Transverse colon (tissue), 4 donors: ENCODE measurements at regions not wholly inside any gene's neighbourhood (a gene's known extent, or its start where the extent isn't known, plus 50 kb on each side); places are given as distances from the start of the nearest gene placed in this dataset.

Source experiments
- DNase-seq: peaks from one replicate; pipeline ENCODE4 v3.0.0-alpha.2; 2019
- H3K27ac ChIP-seq, 4 donors: fragments of 200-600 bp; sonication (generic); 2 replicates each; pipeline ENCODE4 v1.5.1; 2016 to 2018; ENCODE audit warnings: inconsistent platforms in 4 of 4
- H3K27me3 ChIP-seq: fragments of 200-600 bp; sonication (generic); 2 replicates; pipeline ENCODE4 v1.5.1; 2017; ENCODE audit warnings: inconsistent platforms
- H3K36me3 ChIP-seq, 4 donors: fragments of 200-600 bp; sonication (generic); 2 replicates each; pipeline ENCODE4 v1.5.1; 2017 to 2019; ENCODE audit warnings: inconsistent platforms in 4 of 4
- H3K4me1 ChIP-seq, 4 donors: fragments of 200-600 bp; sonication (generic); 2 replicates each; pipeline ENCODE4 v1.5.1; 2017 to 2020; ENCODE audit warnings: inconsistent platforms in 4 of 4
- H3K4me3 ChIP-seq, 4 donors: fragments of 200-600 bp; sonication (generic); 1 replicate in 1 of 4; 2 replicates in 3 of 4; pipeline versions ENCODE4 v1.5.1 to v1.6.1; 2017 to 2019; ENCODE audit warnings: inconsistent platforms in 4 of 4
- H3K9me3 ChIP-seq, 2 donors: fragments of 200-600 bp; sonication (generic); 2 replicates each; pipeline ENCODE4 v1.5.1; 2017 to 2019; ENCODE audit warnings: inconsistent platforms in 2 of 2
- CTCF ChIP-seq, 5 experiments: fragments of 200-600 bp in 3 of 5; fragments of 450-650 bp in 2 of 5; sonication (generic) in 3 of 5; IDR thresholded peaks; 1 replicate in 2 of 5; 2 replicates in 3 of 5; pipeline ENCODE4 v1.5.1; 2016 to 2017; ENCODE audit warnings: antibody characterized with exemption in 5 of 5, inconsistent platforms in 3 of 5, mild to moderate bottlenecking in 2 of 5, moderate library complexity in 1 of 5
- EP300 ChIP-seq: sonication (generic); formaldehyde crosslinking; IDR thresholded peaks from one replicate; pipeline ENCODE4 v1.6.1; 2017; ENCODE audit warnings: antibody characterized with exemption, low read depth
- POLR2A ChIP-seq: fragments of 450-650 bp; IDR thresholded peaks from one replicate; pipeline ENCODE4 v1.6.1; 2016; ENCODE audit warnings: antibody characterized with exemption, mild to moderate bottlenecking, moderate library complexity
- POLR2AphosphoS5 ChIP-seq, 3 donors: sonication (generic); formaldehyde crosslinking; IDR thresholded peaks; one replicate each; pipeline ENCODE4 v1.6.1; 2016; ENCODE audit warnings: antibody characterized with exemption in 3 of 3
- WGBS, 2 donors: methylation state at CpG; one replicate each; pipeline ENCODE4 v1.1.5; 2018; ENCODE audit warnings: low coverage in 1 of 2; 5-methylcytosine and 5-hydroxymethylcytosine counted together
- in situ Hi-C, 4 donors: fragments of 200-750 bp; cut with MboI; loops; one replicate each; pipeline versions ENCODE4 v1.15.0 to v1.15.1; 2017; ENCODE audit warnings: low sequenced_read_pairs in 3 of 4, low pct_ligation_motif_present in 1 of 4, low pct_unique_long_range_greater_than_20kb in 1 of 4
- intact Hi-C: fragments of 100-400 bp; cut with DNase I; formaldehyde crosslinking; loops from one replicate; pipeline ENCODE4 v1.15.1; 2023; ENCODE audit warnings: low total_unique reads

DNA sequence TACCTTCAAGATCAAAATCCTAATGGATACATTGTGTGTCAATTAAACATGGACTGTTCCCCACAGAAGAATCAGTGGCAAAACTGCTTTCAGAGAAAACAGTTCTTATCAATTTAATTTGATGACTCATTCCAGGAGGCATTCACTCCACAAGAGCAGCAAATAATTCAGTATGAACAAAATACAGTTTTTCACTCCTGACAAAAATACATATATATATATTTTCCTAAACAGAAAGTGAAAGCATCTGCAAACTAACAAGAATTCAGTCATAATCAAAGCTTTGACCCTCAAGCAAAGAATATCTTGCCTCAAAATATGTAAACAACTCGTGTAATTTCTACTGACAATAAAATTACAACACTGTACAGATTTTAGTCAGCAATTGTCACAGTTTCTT is 685.1 kb upstream of the SLC8A1 start:
- WGBS, 2 donors = 3 to 21% methylated on average over 1 of the region's 1 CpG
- TF ChIP-seq CTCF (IDR thresholded peaks at IDR 0.05) = no peak
- no peak for TF ChIP-seq EP300
- no peak for TF ChIP-seq POLR2AphosphoS5 (IDR thresholded peaks at IDR 0.05)
- TF ChIP-seq POLR2A = no peak
- no peaks in the 10 kb centered on the region for H3K27me3 ChIP-seq
- H3K4me3 ChIP-seq = no peak overlapping the region
- H3K4me1 ChIP-seq = no peaks in the 10 kb centered on the region
- no peaks in the 10 kb centered on the region for H3K9me3 ChIP-seq
- in situ Hi-C loops = no loop called here
- no peaks in the 10 kb centered on the region for H3K36me3 ChIP-seq
- intact Hi-C loops = no loop called here
- no peak overlapping the region for H3K27ac ChIP-seq
- no peak for DNase-seq

DNA sequence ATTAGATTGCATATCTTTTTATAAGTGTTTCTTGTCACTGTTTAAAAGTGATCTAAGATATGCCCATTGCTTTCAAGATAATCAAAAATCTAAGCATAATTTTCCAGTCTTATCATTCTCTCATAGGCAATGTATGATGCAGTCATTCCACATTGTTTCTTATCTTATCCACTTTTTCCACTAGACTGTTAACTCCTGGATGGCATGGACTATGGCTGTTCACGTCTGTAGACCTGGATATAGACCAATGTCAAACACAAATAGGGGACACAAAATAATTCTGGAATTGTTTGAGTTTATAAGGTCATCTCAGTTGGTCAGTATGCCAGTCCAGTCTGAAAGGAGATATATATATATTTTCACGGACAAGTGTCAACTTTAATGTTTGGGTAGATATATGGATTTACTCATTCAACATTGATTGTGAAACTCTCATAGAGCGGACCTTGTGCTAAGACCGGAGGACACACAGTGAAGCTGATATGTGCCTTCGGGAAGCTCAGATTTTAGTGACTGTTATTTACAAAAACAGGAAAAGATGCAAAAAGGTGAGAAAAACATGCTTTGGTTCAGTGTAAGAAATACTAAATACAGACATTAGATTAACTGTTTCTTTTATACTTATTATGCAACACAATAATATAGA is 689.4 kb upstream of the SLC8A1 start:
- H3K27me3 ChIP-seq = no peaks in the 10 kb centered on the region
- no peaks in the 10 kb centered on the region for H3K9me3 ChIP-seq
- H3K27ac ChIP-seq = no peak overlapping the region
- no peaks in the 10 kb centered on the region for H3K36me3 ChIP-seq
- no peaks in the 10 kb centered on the region for H3K4me1 ChIP-seq
- in situ Hi-C loops = no loop called here
- H3K4me3 ChIP-seq = no peak overlapping the region
- intact Hi-C loops = no loop called here
- 84% methylated on average over 4 to 5 of the region's 5 CpGs for WGBS, 2 donors
- TF ChIP-seq POLR2AphosphoS5 (IDR thresholded peaks at IDR 0.05) = no peak
- TF ChIP-seq POLR2A = no peak
- no peak for TF ChIP-seq CTCF (IDR thresholded peaks at IDR 0.05)
- no peak for TF ChIP-seq EP300
- no peak for DNase-seq

- Histone ChIP-seq H3K9me3 (no peaks in the 10 kb centered on the region), H3K4me1 (no peaks in the 10 kb centered on the region), H3K36me3 (no peaks in the 10 kb centered on the region), H3K4me3 (no peak overlapping the region), H3K27me3 (no peaks in the 10 kb centered on the region), H3K27ac (no peak overlapping the region)
- DNase-seq = no peak
- WGBS, 2 donors = 14 to 30% methylated on average over 1 of the region's 1 CpG
- intact Hi-C loops = no loop called here
- TF ChIP-seq CTCF (IDR thresholded peaks at IDR 0.05) (no peak), POLR2A (no peak), EP300 (no peak), POLR2AphosphoS5 (IDR thresholded peaks at IDR 0.05) (no peak)
- in situ Hi-C loops = no loop called here
Measured at GRCh38 chr2:41142478-41142877, 690.6 kb upstream of the SLC8A1 start.

- TF ChIP-seq POLR2AphosphoS5 (IDR thresholded peaks at IDR 0.05) (no peak), CTCF (IDR thresholded peaks at IDR 0.05) (no peak), EP300 (no peak), POLR2A (no peak)
- H3K27ac ChIP-seq = no peak overlapping the region
- in situ Hi-C loops = no loop called here
- no peaks in the 10 kb centered on the region for H3K4me1 ChIP-seq
- no peaks in the 10 kb centered on the region for H3K9me3 ChIP-seq
- intact Hi-C loops = no loop called here
- 83 to 100% methylated on average over 1 of the region's 1 CpG for WGBS, 2 donors
- DNase-seq = no peak
- no peaks in the 10 kb centered on the region for H3K27me3 ChIP-seq
- no peak overlapping the region for H3K4me3 ChIP-seq
- no peaks in the 10 kb centered on the region for H3K36me3 ChIP-seq
Measured at GRCh38 chr2:41145066-41145465, 693.2 kb upstream of the SLC8A1 start.
